Thoracic aorta (tissue), 2 donors: ENCODE measurements at regions not wholly inside any gene's neighbourhood (a gene's known extent, or its start where the extent isn't known, plus 50 kb on each side); places are given as distances from the start of the nearest gene placed in this dataset.

ENCODE experiments used
- ATAC-seq: fragments of 150-250 bp; one replicate; pipeline ENCODE4 v1.8.0; 2017; ENCODE audit warnings: low read depth; ENCODE audit not compliant: insufficient number of reproducible peaks, low FRiP score
- DNase-seq: peaks from one replicate; pipeline ENCODE4 v3.0.0-alpha.2; 2020; ENCODE audit warnings: low spot score
- H3K27ac ChIP-seq, 2 donors: fragments of 200-600 bp; sonication (generic); 1 replicate in 1 of 2; 2 replicates in 1 of 2; pipeline ENCODE4 v1.5.1; 2016; ENCODE audit warnings: mild to moderate bottlenecking in 2 of 2, moderate library complexity in 2 of 2
- H3K27me3 ChIP-seq: fragments of 200-600 bp; sonication (generic); replicated peaks from 2 replicates; pipeline ENCODE4 v1.6.0; 2016; ENCODE audit warnings: mild to moderate bottlenecking; ENCODE audit not compliant: insufficient read depth
- H3K36me3 ChIP-seq: fragments of 200-600 bp; sonication (generic); one replicate; pipeline ENCODE4 v1.5.1; 2016
- H3K4me1 ChIP-seq, 2 donors: fragments of 200-600 bp; sonication (generic); 1 replicate in 1 of 2; 2 replicates in 1 of 2; pipeline versions ENCODE4 v1.5.1 to v1.6.0; 2016; ENCODE audit warnings: low read depth in 2 of 2, mild to moderate bottlenecking in 1 of 2; ENCODE audit not compliant: control insufficient read depth in 1 of 2
- H3K4me3 ChIP-seq: fragments of 200-600 bp; sonication (generic); 2 replicates; pipeline ENCODE4 v1.5.1; 2016; ENCODE audit warnings: mild to moderate bottlenecking
- H3K9me3 ChIP-seq: fragments of 200-600 bp; sonication (generic); 2 replicates; pipeline ENCODE4 v1.5.1; 2016
- TF ChIP-seq, protein P1 (sequence below): fragments of 200-600 bp; sonication (generic); IDR thresholded peaks from one replicate; pipeline ENCODE4 v1.5.1; 2019; ENCODE audit warnings: antibody characterized with exemption

DNA sequence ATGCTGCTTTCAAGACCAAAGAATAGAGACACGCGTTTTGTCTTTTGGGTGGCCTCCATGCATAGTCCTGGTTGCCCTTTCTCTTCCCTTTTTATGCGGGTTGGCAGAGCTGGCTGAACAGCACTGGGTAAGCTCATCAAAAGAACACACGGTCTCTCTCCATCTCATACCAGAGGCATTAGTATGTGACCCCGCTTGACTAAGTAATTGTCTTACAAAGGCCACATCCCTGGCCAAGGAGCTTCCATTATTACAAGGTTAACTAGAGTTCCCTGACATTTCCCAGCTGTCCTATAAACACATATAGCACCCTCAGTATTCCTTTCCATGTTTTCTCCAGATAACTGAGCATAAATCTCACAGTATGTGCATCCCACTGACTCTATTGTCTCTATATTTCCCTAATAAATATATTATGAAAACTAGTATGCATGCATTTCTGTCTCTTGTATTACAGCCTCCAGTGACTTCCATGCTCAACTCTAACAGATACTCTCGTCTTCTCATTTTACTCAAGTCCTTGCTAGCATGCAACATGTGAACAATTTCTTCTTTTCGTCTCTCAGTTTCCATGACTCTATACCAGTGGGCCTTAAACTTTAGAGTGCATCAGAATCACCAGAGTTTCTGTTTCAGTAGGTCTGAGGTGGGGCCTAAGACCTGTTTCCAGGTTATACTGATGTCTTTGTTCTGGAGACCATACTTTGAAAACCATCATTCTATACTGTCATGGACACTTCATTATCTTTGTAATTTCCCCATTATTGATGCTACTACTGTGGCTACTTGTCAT, 247.7 kb upstream of the ARSJ start:
- Histone ChIP-seq H3K27ac (no peak overlapping the region), H3K4me1 (no peaks in the 10 kb centered on the region), H3K36me3 (no peaks in the 10 kb centered on the region), H3K4me3 (no peak overlapping the region), H3K27me3 (no peaks in the 10 kb centered on the region), H3K9me3 (no peaks in the 10 kb centered on the region)
- ATAC-seq (no peak), DNase-seq (no peak)
- TF ChIP-seq, protein P1, sequence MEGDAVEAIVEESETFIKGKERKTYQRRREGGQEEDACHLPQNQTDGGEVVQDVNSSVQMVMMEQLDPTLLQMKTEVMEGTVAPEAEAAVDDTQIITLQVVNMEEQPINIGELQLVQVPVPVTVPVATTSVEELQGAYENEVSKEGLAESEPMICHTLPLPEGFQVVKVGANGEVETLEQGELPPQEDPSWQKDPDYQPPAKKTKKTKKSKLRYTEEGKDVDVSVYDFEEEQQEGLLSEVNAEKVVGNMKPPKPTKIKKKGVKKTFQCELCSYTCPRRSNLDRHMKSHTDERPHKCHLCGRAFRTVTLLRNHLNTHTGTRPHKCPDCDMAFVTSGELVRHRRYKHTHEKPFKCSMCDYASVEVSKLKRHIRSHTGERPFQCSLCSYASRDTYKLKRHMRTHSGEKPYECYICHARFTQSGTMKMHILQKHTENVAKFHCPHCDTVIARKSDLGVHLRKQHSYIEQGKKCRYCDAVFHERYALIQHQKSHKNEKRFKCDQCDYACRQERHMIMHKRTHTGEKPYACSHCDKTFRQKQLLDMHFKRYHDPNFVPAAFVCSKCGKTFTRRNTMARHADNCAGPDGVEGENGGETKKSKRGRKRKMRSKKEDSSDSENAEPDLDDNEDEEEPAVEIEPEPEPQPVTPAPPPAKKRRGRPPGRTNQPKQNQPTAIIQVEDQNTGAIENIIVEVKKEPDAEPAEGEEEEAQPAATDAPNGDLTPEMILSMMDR: no peak

- no peak overlapping the region for H3K27ac ChIP-seq
- H3K4me1 ChIP-seq: no peaks in the 10 kb centered on the region
- no peaks in the 10 kb centered on the region for H3K9me3 ChIP-seq
Observed at GRCh38 chr4:114229706-114230105, 250.3 kb upstream of the ARSJ start.

GRCh38 chr4:114236171-114236769, 256.8 kb upstream of the ARSJ start:
- TF ChIP-seq, protein P1: no peak
- H3K4me3 ChIP-seq: no peak overlapping the region
- no peak overlapping the region for H3K27ac ChIP-seq
- DNase-seq (no peak), ATAC-seq (no peak)
- no peaks in the 10 kb centered on the region for H3K27me3 ChIP-seq
- no peaks in the 10 kb centered on the region for H3K9me3 ChIP-seq
- H3K4me1 ChIP-seq: no peaks in the 10 kb centered on the region
- no peaks in the 10 kb centered on the region for H3K36me3 ChIP-seq

More at GRCh38 chr4:114229706-114230105, 250.3 kb upstream of the ARSJ start:
- no peak for ATAC-seq
- TF ChIP-seq, protein P1: no peak
- Histone ChIP-seq H3K36me3 (no peaks in the 10 kb centered on the region), H3K4me3 (no peak overlapping the region), H3K27me3 (no peaks in the 10 kb centered on the region)
- DNase-seq: no peak

DNA sequence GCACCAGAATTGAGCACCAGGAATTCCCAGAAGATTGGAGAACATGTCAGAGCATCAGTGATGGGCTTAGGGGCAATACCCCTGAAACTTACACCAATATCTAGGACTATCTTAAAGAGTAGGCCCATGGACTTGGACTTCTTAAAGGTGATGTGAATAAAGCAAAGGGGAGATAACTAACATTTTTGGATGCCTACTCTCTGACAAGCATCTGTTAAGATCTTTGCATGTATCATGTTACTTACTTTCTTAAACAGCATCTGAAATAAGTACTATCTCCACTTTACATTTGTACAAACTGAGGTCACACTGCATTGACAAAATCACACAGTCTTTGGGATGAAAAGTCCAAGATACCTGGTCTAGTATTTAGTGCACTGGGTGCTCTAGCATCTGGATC, 258.6 kb upstream of the ARSJ start:
- no peaks in the 10 kb centered on the region for H3K27me3 ChIP-seq
- ATAC-seq (no peak), DNase-seq (no peak)
- H3K9me3 ChIP-seq: peaks cover 4% of the 10 kb centered on the region
- no peak overlapping the region for H3K4me3 ChIP-seq
- TF ChIP-seq, protein P1: no peak
- no peaks in the 10 kb centered on the region for H3K36me3 ChIP-seq
- no peak overlapping the region for H3K27ac ChIP-seq
- H3K4me1 ChIP-seq: no peaks in the 10 kb centered on the region

DNA sequence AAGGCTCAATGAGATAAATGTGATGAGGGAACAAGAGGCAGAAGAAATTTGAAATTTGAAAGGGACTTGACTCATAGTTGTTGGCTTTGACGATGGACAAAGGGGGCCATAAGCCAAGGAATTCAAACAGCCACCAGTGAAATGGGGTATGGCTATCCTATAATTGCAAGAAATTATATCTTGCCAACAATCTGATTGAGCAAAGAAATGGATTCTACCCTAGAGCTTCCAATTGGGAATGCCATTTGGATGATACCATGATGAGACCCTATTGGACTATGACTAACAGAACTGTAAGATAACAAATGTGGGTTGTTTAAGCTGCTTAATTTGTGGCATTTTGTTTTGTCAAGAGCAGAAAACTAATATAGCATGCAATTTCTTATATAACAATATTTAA, 270.1 kb upstream of the ARSJ start:
- Histone ChIP-seq H3K9me3 (no peaks in the 10 kb centered on the region), H3K27me3 (no peaks in the 10 kb centered on the region), H3K27ac (no peak overlapping the region), H3K36me3 (no peaks in the 10 kb centered on the region), H3K4me3 (no peak overlapping the region), H3K4me1 (no peaks in the 10 kb centered on the region)
- no peak for ATAC-seq
- no peak for DNase-seq
- TF ChIP-seq, protein P1: no peak
